CD14-positive monocyte (primary cell): ENCODE measurements at regions not wholly inside any gene's neighbourhood (a gene's known extent, or its start where the extent isn't known, plus 50 kb on each side); places are given as distances from the start of the nearest gene placed in this dataset.

Experiments
- DNase-seq, 3 donors: peaks; one replicate each; pipeline ENCODE4 v3.0.0-alpha.2; 2011 to 2022
- H2AFZ ChIP-seq: 2 replicates; pipeline ENCODE4 v1.6.0; 2012; ENCODE audit warnings: mild to moderate bottlenecking, low read depth, low read length, inconsistent platforms; ENCODE audit not compliant: insufficient read depth, poor library complexity, severe bottlenecking
- H3K27ac ChIP-seq, 2 donors: 1 replicate in 1 of 2; 2 replicates in 1 of 2; pipeline ENCODE4 v1.5.1; 2012 to 2013; ENCODE audit warnings: low read length in 2 of 2, control low read depth in 1 of 2, inconsistent platforms in 1 of 2, low read depth in 1 of 2, mild to moderate bottlenecking in 1 of 2
- H3K27me3 ChIP-seq, 2 donors: one replicate each; pipeline versions ENCODE4 v1.6.0 to v1.6.1; 2011 to 2013; ENCODE audit warnings: low read length in 2 of 2; ENCODE audit not compliant: control insufficient read depth in 2 of 2, insufficient read depth in 2 of 2
- H3K36me3 ChIP-seq, 2 donors: replicated peaks in 1 of 2; 1 replicate in 1 of 2; 2 replicates in 1 of 2; pipeline versions ENCODE4 v1.5.1 to v1.6.1; 2012 to 2013; ENCODE audit warnings: low read length in 2 of 2, control low read depth in 1 of 2, inconsistent platforms in 1 of 2, mild to moderate bottlenecking in 1 of 2; ENCODE audit not compliant: insufficient read depth in 2 of 2, control insufficient read depth in 1 of 2
- H3K4me1 ChIP-seq, 2 donors: 1 replicate in 1 of 2; 2 replicates in 1 of 2; pipeline versions ENCODE4 v1.5.1 to v1.6.1; 2012 to 2013; ENCODE audit warnings: low read length in 2 of 2, control low read depth in 1 of 2, inconsistent platforms in 1 of 2, mild to moderate bottlenecking in 1 of 2, moderate library complexity in 1 of 2; ENCODE audit not compliant: insufficient read depth in 2 of 2, control insufficient read depth in 1 of 2
- H3K4me2 ChIP-seq: replicated peaks from 2 replicates; pipeline ENCODE3; 2012; ENCODE audit warnings: low read length, moderate library complexity, mild to moderate bottlenecking; ENCODE audit not compliant: poor library complexity, severe bottlenecking; ENCODE audit errors: extremely low read depth
- H3K4me3 ChIP-seq, 3 experiments: fragments of 200-600 bp in 1 of 3; sonication (generic) in 1 of 3; replicated peaks in 1 of 3; 1 replicate in 2 of 3; 2 replicates in 1 of 3; pipeline ENCODE4 v1.5.1; 2011 to 2013; ENCODE audit warnings: low read length in 3 of 3, mild to moderate bottlenecking in 3 of 3, control low read depth in 2 of 3, low read depth in 2 of 3, inconsistent platforms in 1 of 3, moderate library complexity in 1 of 3
- H3K79me2 ChIP-seq: 2 replicates; pipeline ENCODE4 v1.6.0; 2012; ENCODE audit warnings: mild to moderate bottlenecking, control low read depth, inconsistent platforms, low read length, moderate library complexity; ENCODE audit not compliant: insufficient read depth
- H3K9ac ChIP-seq: 2 replicates; pipeline ENCODE4 v1.6.0; 2017; ENCODE audit warnings: low read length, mild to moderate bottlenecking; ENCODE audit not compliant: insufficient read depth, poor library complexity, severe bottlenecking
- H3K9me3 ChIP-seq, 2 donors: replicated peaks in 1 of 2; 1 replicate in 1 of 2; 2 replicates in 1 of 2; pipeline versions ENCODE4 v1.5.1 to v1.6.1; 2012 to 2013; ENCODE audit warnings: low read length in 2 of 2, control low read depth in 1 of 2; ENCODE audit not compliant: control insufficient read depth in 1 of 2, insufficient read depth in 1 of 2
- H4K20me1 ChIP-seq: 2 replicates; pipeline ENCODE4 v1.6.0; 2012; ENCODE audit warnings: mild to moderate bottlenecking, low read length, control low read depth, moderate library complexity; ENCODE audit not compliant: insufficient read depth
- H3K27ac Mint-ChIP-seq, 7 donors: one replicate each; pipeline ENCODE4 v1.8.0; 2020; ENCODE audit warnings: mild to moderate bottlenecking in 7 of 7, mixed read lengths in 7 of 7, moderate library complexity in 6 of 7, inconsistent platforms in 2 of 7
- H3K27me3 Mint-ChIP-seq, 3 donors: one replicate each; pipeline ENCODE4 v1.8.0; 2021 to 2022; ENCODE audit warnings: low read depth in 3 of 3, mild to moderate bottlenecking in 3 of 3, mixed read lengths in 3 of 3, moderate library complexity in 3 of 3, inconsistent platforms in 1 of 3
- H3K36me3 Mint-ChIP-seq, 2 donors: one replicate each; pipeline ENCODE4 v1.8.0; 2020; ENCODE audit warnings: mixed read lengths in 2 of 2, inconsistent platforms in 1 of 2, mild to moderate bottlenecking in 1 of 2
- H3K4me1 Mint-ChIP-seq: one replicate; pipeline ENCODE4 v1.8.0; 2020; ENCODE audit warnings: mild to moderate bottlenecking, mixed read lengths
- H3K4me3 Mint-ChIP-seq, 2 donors: one replicate each; pipeline ENCODE4 v1.8.0; 2020; ENCODE audit warnings: mild to moderate bottlenecking in 2 of 2, mixed read lengths in 2 of 2, moderate library complexity in 1 of 2
- H3K9me3 Mint-ChIP-seq, 7 donors: one replicate each; pipeline ENCODE4 v1.8.0; 2020 to 2022; ENCODE audit warnings: mixed read lengths in 7 of 7, mild to moderate bottlenecking in 6 of 7, moderate library complexity in 6 of 7, inconsistent platforms in 2 of 7
- WGBS: methylation state at CpG from one replicate; pipeline ENCODE4 v1.1.5; 2013; ENCODE audit warnings: missing lambda C conversion rate; ENCODE audit not compliant: insufficient coverage; 5-methylcytosine and 5-hydroxymethylcytosine counted together
- intact Hi-C, 2 donors: fragments of 100-400 bp; cut with micrococcal nuclease; formaldehyde crosslinking; loops; one replicate each; pipeline versions ENCODE4 v1.15.0 to v1.15.1; 2023
- TF ChIP-seq, protein P1 (sequence below): fragments of 200-600 bp; IDR thresholded peaks from one replicate; pipeline ENCODE4 v1.8.0; 2022; ENCODE audit warnings: antibody characterized with exemption, mild to moderate bottlenecking

DNA sequence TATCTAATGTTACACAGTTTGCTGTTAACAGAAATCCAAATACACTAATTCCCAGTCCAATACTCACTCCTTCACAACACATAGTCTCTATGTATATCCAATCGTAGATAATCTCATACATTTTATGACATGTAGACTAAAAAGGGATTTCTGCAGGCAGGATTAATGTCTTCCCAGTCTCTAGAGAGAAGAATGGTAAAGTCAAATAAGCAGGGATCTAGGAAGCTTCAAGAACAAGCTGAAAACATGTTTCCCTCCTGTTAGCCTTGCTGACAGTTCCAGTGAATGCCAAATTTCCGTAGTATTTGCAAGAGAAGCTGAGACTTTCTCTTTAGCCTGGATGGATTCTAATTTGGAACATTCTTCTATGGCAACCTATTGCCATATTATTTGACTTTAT, 500.1 kb downstream of the IGSF11 start:
- Mint-ChIP-seq H3K4me3 (no peak overlapping the region), H3K9me3 (peaks cover 0 to 7% (median 1%) of the 10 kb centered on the region in 7 donors), H3K36me3 (no peaks in the 10 kb centered on the region), H3K27ac (no peak overlapping the region), H3K27me3 (no peaks in the 10 kb centered on the region), H3K4me1 (no peaks in the 10 kb centered on the region)
- intact Hi-C loops: no loop called here
- no peaks in the 10 kb centered on the region for H3K27me3 ChIP-seq
- no peaks in the 10 kb centered on the region for H3K4me1 ChIP-seq
- WGBS: no CpG with 5 or more reads among the region's 2 CpGs
- TF ChIP-seq, protein P1, sequence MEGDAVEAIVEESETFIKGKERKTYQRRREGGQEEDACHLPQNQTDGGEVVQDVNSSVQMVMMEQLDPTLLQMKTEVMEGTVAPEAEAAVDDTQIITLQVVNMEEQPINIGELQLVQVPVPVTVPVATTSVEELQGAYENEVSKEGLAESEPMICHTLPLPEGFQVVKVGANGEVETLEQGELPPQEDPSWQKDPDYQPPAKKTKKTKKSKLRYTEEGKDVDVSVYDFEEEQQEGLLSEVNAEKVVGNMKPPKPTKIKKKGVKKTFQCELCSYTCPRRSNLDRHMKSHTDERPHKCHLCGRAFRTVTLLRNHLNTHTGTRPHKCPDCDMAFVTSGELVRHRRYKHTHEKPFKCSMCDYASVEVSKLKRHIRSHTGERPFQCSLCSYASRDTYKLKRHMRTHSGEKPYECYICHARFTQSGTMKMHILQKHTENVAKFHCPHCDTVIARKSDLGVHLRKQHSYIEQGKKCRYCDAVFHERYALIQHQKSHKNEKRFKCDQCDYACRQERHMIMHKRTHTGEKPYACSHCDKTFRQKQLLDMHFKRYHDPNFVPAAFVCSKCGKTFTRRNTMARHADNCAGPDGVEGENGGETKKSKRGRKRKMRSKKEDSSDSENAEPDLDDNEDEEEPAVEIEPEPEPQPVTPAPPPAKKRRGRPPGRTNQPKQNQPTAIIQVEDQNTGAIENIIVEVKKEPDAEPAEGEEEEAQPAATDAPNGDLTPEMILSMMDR: no peak
- no peak for DNase-seq
- H2AFZ ChIP-seq: no peak overlapping the region
- H3K79me2 ChIP-seq: no peaks in the 10 kb centered on the region
- no peaks in the 10 kb centered on the region for H4K20me1 ChIP-seq
- H3K4me2 ChIP-seq: no peak overlapping the region
- H3K9ac ChIP-seq: no peak overlapping the region
- H3K4me3 ChIP-seq: no peak overlapping the region
- no peaks in the 10 kb centered on the region for H3K36me3 ChIP-seq
- no peak overlapping the region for H3K27ac ChIP-seq
- no peaks in the 10 kb centered on the region for H3K9me3 ChIP-seq

DNA sequence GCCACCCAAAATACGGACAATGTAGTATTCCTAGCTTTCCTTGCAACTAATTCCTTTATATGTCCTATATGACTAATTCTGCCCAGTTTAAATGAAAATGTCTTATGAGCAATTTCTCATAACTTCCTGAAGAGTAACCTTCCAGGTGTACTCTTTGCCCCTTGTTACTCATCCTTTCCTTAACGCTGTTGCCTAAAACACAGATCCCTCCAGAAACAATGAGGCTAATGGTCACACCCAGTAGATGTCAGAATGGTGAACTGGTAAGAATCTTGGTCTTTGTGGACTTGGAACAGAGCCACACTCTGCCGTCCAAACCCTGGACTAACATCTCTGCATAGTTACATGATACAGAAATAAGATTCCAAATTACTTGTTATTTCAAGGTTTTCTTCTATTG, 497.9 kb downstream of the IGSF11 start:
- H3K9ac ChIP-seq: no peak overlapping the region
- H3K27me3 ChIP-seq: no peaks in the 10 kb centered on the region
- no peak overlapping the region for H3K4me2 ChIP-seq
- Mint-ChIP-seq H3K36me3 (no peaks in the 10 kb centered on the region), H3K4me3 (no peak overlapping the region), H3K27ac (no peak overlapping the region), H3K27me3 (no peaks in the 10 kb centered on the region), H3K9me3 (peaks cover 0 to 7% (median 3%) of the 10 kb centered on the region in 7 donors), H3K4me1 (no peaks in the 10 kb centered on the region)
- WGBS: no CpG with 5 or more reads among the region's 3 CpGs
- no peaks in the 10 kb centered on the region for H3K9me3 ChIP-seq
- H4K20me1 ChIP-seq: no peaks in the 10 kb centered on the region
- H3K36me3 ChIP-seq: no peaks in the 10 kb centered on the region
- intact Hi-C loops: no loop called here
- H3K27ac ChIP-seq: no peak overlapping the region
- no peaks in the 10 kb centered on the region for H3K79me2 ChIP-seq
- no peak overlapping the region for H3K4me3 ChIP-seq
- no peaks in the 10 kb centered on the region for H3K4me1 ChIP-seq
- no peak for DNase-seq
- TF ChIP-seq, protein P1: no peak
- H2AFZ ChIP-seq: no peak overlapping the region
